Naive thymus-derived CD8-positive, alpha-beta T cell (primary cell): ENCODE measurements at regions not wholly inside any gene's neighbourhood (a gene's known extent, or its start where the extent isn't known, plus 50 kb on each side); places are given as distances from the start of the nearest gene placed in this dataset.

Experiments used
- ATAC-seq, 2 donors: fragments of 150-1000 bp; cut with Tn5 transposase in 1 of 2; sonication (Bioruptor Pico), chemical (Tn5 transposase) in 1 of 2; 1 replicate in 1 of 2; 2 replicates in 1 of 2; pipeline ENCODE4 v1.10.0; 2021; ENCODE audit warnings: mild to moderate bottlenecking in 2 of 2, moderate library complexity in 2 of 2
- POLR2A ChIA-PET: fragments of 350-600 bp; sonication (Branson Sonifier 250); formaldehyde crosslinking; loops from one replicate; lab custom pipeline; 2021; ENCODE audit warnings: antibody characterized with exemption; lab: Charles Lee
- DNase-seq, 10 donors: peaks; one replicate each; pipeline versions ENCODE4 v3.0.0 to v3.0.0-alpha.2; 2020 to 2022
- H3K27ac Mint-ChIP-seq, 10 donors: one replicate each; pipeline ENCODE4 v1.8.0; 2020 to 2022; ENCODE audit warnings: mild to moderate bottlenecking in 10 of 10, mixed read lengths in 10 of 10, moderate library complexity in 4 of 10, inconsistent platforms in 1 of 10
- H3K27me3 Mint-ChIP-seq, 5 donors: one replicate each; pipeline ENCODE4 v1.8.0; 2021 to 2022; ENCODE audit warnings: mixed read lengths in 5 of 5
- H3K36me3 Mint-ChIP-seq, 3 donors: one replicate each; pipeline ENCODE4 v1.8.0; 2020 to 2022; ENCODE audit warnings: mixed read lengths in 3 of 3, mild to moderate bottlenecking in 2 of 3, inconsistent platforms in 1 of 3
- H3K4me1 Mint-ChIP-seq, 4 donors: one replicate each; pipeline ENCODE4 v1.8.0; 2021 to 2022; ENCODE audit warnings: mixed read lengths in 4 of 4
- H3K4me3 Mint-ChIP-seq, 10 donors: one replicate each; pipeline ENCODE4 v1.8.0; 2020 to 2022; ENCODE audit warnings: mild to moderate bottlenecking in 10 of 10, mixed read lengths in 10 of 10, moderate library complexity in 6 of 10, inconsistent platforms in 1 of 10
- H3K9me3 Mint-ChIP-seq, 9 donors: one replicate each; pipeline ENCODE4 v1.8.0; 2020 to 2022; ENCODE audit warnings: mixed read lengths in 9 of 9, mild to moderate bottlenecking in 3 of 9, inconsistent platforms in 1 of 9, moderate library complexity in 1 of 9

DNA sequence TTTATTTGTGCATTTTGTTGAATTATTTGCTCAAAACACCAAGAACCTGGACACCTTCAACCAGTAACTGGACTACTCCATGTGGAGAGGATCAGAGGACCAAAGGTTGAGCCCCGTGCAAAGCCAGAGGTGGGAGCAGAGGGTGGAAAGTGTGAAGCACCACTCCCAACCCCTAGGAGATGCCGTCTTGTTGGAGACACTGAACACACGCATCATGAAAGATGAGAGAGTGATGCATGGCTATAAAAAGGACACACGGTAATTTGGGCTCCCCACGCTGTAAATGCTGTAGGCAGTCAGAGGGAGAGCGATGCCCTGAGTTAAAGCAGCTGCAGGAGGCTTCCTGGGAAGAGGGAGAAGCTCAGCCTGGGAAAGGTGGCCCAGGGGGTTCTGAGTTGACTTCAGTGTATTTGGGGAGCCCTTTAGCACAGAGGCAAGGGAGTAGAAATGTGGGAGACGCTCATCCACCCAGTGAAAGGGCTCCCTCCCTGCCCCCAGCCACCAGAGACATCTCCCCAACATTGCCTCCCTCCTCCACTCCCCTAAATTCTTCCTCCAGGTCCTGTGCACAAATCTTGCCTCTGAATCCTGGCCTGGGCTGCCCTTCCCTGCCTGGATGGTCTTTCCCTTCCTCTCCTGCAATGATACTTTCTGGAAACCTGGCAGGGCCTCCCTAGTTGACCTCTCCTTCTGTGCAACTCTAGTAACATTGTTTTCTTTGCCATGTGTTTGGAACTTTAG, 55.8 kb upstream of the IYD start:
- Mint-ChIP-seq H3K4me1 (peaks cover 0 to 12% (median 6%) of the 10 kb centered on the region in 4 donors), H3K27me3 (peaks cover 7 to 46% (median 15%) of the 10 kb centered on the region in 5 donors), H3K27ac (no peak overlapping the region), H3K36me3 (no peaks in the 10 kb centered on the region), H3K9me3 (peaks cover 0 to 2% (median 0%) of the 10 kb centered on the region in 9 donors), H3K4me3 (no peak overlapping the region)
- no peak for DNase-seq
- POLR2A ChIA-PET, result no interaction called here
- ATAC-seq, result no peak

DNA sequence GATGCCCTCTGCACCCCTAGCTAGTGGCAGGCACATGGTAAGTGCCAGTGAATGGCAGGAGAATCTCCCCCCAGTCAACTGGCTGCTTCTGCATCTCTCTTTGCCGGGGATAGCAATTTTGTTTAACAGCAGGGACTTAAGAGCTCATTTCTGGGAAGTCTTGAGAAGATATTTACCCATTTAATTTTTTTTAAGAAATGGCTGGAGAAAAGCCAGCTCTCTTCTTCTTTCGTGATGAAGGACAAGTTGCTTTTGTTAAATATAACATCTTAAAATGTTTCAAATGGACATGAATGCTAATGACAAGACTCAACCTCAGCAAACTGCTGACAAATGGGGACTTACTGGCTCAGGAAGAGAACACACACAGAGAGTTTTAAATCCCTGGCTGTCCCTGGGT, 55.0 kb upstream of the IYD start:
- ATAC-seq (no peak), DNase-seq (no peak)
- Mint-ChIP-seq H3K36me3 (no peaks in the 10 kb centered on the region), H3K4me3 (no peak overlapping the region), H3K27me3 (peaks cover 4 to 39% (median 11%) of the 10 kb centered on the region in 5 donors), H3K27ac (no peak overlapping the region), H3K9me3 (peaks cover 0 to 2% (median 0%) of the 10 kb centered on the region in 9 donors), H3K4me1 (peaks cover 0 to 12% (median 6%) of the 10 kb centered on the region in 4 donors)
- POLR2A ChIA-PET, result no interaction called here

DNA sequence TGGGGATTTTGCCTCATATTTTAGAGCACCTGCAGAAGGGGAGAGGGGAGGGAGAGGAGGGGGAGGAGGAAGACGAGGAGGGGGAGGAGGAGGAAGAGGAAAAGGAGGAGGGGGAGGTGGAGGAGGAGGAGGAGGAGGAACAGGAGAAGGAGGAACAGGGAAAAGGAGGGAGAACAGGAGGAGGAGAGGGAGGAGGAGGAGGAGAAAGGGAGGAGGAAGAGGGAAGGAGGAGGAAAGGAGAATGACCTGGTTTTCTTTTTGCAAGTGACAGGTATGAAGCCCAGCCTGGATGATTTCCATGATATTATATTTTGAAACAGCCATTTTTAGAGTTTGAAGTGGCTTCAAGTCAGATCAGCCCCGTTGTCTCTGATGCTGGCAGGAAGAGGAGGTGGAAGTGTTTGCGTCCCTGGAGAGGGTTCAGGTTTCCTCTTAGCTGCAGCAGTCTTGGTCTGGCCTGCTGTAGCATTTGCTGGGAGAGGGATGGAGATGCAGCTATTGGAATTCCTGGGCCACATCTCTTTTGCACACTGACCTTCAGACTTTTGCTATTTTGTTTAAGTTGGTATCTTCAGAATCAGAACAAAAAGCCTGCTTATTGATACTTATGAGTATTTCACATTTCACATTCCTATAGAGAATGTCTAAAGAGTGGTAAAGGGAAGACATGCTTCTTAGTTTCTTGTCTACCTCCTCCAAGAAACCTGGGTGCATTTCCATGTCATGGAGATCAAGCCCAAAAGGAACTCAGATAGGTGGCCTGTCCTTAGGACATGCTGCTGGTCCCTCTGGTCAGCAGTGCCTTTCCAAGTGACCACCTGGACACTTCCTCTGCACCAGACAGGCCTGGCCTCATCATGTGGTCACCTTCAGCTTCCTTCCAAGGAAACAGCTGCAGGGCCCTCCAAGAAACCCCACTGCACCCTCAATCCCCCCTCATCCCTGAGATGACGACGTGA, 54.3 kb upstream of the IYD start:
- POLR2A ChIA-PET, result no interaction called here
- Mint-ChIP-seq H3K27me3 (peaks cover 2 to 32% (median 9%) of the 10 kb centered on the region in 5 donors), H3K4me3 (no peak overlapping the region), H3K36me3 (no peaks in the 10 kb centered on the region), H3K27ac (no peak overlapping the region), H3K4me1 (peaks cover 0 to 10% (median 6%) of the 10 kb centered on the region in 4 donors), H3K9me3 (peaks cover 0 to 2% (median 0%) of the 10 kb centered on the region in 9 donors)
- DNase-seq, result no peak
- no peak for ATAC-seq

DNA sequence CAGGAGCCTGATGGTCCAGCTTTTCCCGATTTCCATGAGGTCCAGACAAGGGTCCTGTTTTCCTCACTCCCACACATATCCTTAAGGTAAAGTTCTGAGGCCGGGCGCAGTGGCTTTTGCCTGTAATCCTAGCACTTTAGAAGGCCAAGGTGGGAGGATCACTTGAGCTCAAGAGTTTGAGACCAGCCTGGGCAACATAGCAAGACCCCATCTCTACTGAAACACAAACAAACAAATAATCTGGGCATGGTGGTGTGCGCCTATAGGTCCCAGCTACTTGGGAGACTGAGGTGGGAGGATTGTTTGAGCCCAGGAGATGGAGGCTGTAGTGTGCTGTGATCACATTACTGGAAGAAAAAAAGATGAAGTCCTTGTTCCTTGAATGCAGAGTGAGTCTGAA, 53.2 kb upstream of the IYD start:
- ATAC-seq, result no peak
- H3K36me3 Mint-ChIP-seq, result no peaks in the 10 kb centered on the region
- no peak for DNase-seq
- POLR2A ChIA-PET, result no interaction called here
- peaks cover 0 to 2% (median 0%) of the 10 kb centered on the region in 9 donors for H3K9me3 Mint-ChIP-seq
- no peak overlapping the region for H3K27ac Mint-ChIP-seq
- H3K4me1 Mint-ChIP-seq, result peaks cover 0 to 5% (median 2%) of the 10 kb centered on the region in 4 donors
- H3K27me3 Mint-ChIP-seq, result peaks cover 0 to 31% (median 7%) of the 10 kb centered on the region in 5 donors
- H3K4me3 Mint-ChIP-seq, result no peak overlapping the region

DNA sequence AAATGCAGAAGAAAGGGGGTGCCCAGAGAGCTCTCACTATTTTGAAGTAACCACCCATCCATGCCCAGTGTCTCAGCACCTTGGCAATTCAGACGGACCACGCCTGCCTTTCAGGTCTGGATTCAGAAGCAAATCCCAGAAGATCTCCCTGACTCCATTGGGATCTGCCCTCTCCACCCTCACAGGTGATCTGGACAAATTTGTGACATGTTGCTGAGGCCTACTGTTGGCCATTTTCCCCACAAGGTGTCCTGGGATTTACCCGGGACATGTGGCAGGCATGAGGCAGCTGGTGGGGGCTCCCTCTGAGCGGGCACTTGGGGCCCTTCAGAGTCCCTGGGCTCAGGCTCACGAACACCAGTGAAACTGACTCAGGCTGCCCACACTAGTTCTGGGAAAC, 51.9 kb upstream of the IYD start:
- DNase-seq (no peak), ATAC-seq (no peak)
- POLR2A ChIA-PET, result no interaction called here
- Mint-ChIP-seq H3K4me1 (peaks cover 0 to 2% (median 0%) of the 10 kb centered on the region in 4 donors), H3K4me3 (no peak overlapping the region), H3K27me3 (peaks cover 0 to 31% (median 9%) of the 10 kb centered on the region in 5 donors), H3K36me3 (no peaks in the 10 kb centered on the region), H3K9me3 (peaks cover 0 to 2% (median 0%) of the 10 kb centered on the region in 9 donors), H3K27ac (no peak overlapping the region)
